ENCODE measurements at regions not wholly inside any gene's neighbourhood (a gene's known extent, or its start where the extent isn't known, plus 50 kb on each side); places are given as distances from the start of the nearest gene placed in this dataset.

- no peak overlapping the region for H3K27ac ChIP-seq
- no peaks in the 10 kb centered on the region for H3K36me3 ChIP-seq
- H3K9me3 ChIP-seq, result no peaks in the 10 kb centered on the region
- H3K4me1 ChIP-seq, result no peaks in the 10 kb centered on the region
- TF ChIP-seq CTCF (IDR thresholded peaks at IDR 0.05) (no peak), POLR2A (IDR thresholded peaks at IDR 0.05) (no peak)
- no peak for DNase-seq
- H3K27me3 ChIP-seq, result no peaks in the 10 kb centered on the region
- intact Hi-C loops (cut with DNase I), result no loop called here
- WGBS, 2 donors, result 96% methylated on average over 3 of the region's 3 CpGs
- H3K4me3 ChIP-seq (replicated peaks in 1 of 3), result no peak overlapping the region
Measured at GRCh38 chr4:167786504-167786903, 305.8 kb upstream of the ANXA10 start.

DNA sequence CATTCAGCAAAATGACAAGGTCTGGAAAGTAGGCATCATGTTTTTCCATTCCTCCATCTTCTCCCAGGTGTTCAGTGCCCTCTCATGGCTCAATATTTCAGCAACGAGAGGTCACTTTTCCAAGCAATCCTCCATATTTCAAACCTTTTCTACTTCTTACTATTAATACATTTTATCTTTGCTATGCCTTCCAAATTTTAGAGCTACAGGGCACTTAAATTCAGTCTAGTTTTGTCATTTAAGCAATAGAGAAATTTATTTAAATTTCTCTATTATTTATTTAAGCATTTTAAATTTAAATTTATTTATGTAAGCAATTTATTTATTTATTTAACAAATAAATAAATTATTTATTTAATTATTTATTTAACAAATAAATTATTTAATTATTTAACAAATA is 305.1 kb upstream of the ANXA10 start:
- intact Hi-C loops (cut with DNase I), result no loop called here
- Histone ChIP-seq H3K36me3 (no peaks in the 10 kb centered on the region), H3K4me3 (replicated peaks in 1 of 3) (no peak overlapping the region), H3K4me1 (no peaks in the 10 kb centered on the region), H3K9me3 (no peaks in the 10 kb centered on the region), H3K27me3 (no peaks in the 10 kb centered on the region), H3K27ac (no peak overlapping the region)
- no peak for DNase-seq
- TF ChIP-seq CTCF (IDR thresholded peaks at IDR 0.05) (no peak), POLR2A (IDR thresholded peaks at IDR 0.05) (no peak)
- WGBS, 2 donors, result 88 to 91% methylated on average over 1 of the region's 1 CpG

- 93 to 94% methylated on average over 3 of the region's 3 CpGs for WGBS, 2 donors
- Histone ChIP-seq H3K4me3 (replicated peaks in 1 of 3) (no peak overlapping the region), H3K36me3 (no peaks in the 10 kb centered on the region), H3K27ac (no peak overlapping the region), H3K9me3 (no peaks in the 10 kb centered on the region), H3K4me1 (no peaks in the 10 kb centered on the region), H3K27me3 (no peaks in the 10 kb centered on the region)
- TF ChIP-seq POLR2A (IDR thresholded peaks at IDR 0.05) (no peak), CTCF (IDR thresholded peaks at IDR 0.05) (no peak)
- intact Hi-C loops (cut with DNase I), result no loop called here
- DNase-seq, result no peak
Measured at GRCh38 chr4:167802463-167803212, 289.7 kb upstream of the ANXA10 start.

- WGBS, 2 donors, result 58 to 71% methylated on average over 1 of the region's 1 CpG
- Histone ChIP-seq H3K36me3 (no peaks in the 10 kb centered on the region), H3K27ac (no peak overlapping the region), H3K4me3 (replicated peaks in 1 of 3) (no peak overlapping the region), H3K9me3 (no peaks in the 10 kb centered on the region), H3K4me1 (no peaks in the 10 kb centered on the region), H3K27me3 (no peaks in the 10 kb centered on the region)
- TF ChIP-seq CTCF (IDR thresholded peaks at IDR 0.05) (no peak), POLR2A (IDR thresholded peaks at IDR 0.05) (no peak)
- intact Hi-C loops (cut with DNase I), result no loop called here
- DNase-seq, result no peak
Measured at GRCh38 chr4:167811958-167812357, 280.4 kb upstream of the ANXA10 start.

- Histone ChIP-seq H3K27me3 (no peaks in the 10 kb centered on the region), H3K4me1 (no peaks in the 10 kb centered on the region), H3K4me3 (replicated peaks in 1 of 3) (no peak overlapping the region), H3K9me3 (no peaks in the 10 kb centered on the region), H3K36me3 (no peaks in the 10 kb centered on the region), H3K27ac (no peak overlapping the region)
- intact Hi-C loops (cut with DNase I), result no loop called here
- DNase-seq, result no peak
- 64 to 75% methylated on average over 2 of the region's 2 CpGs for WGBS, 2 donors
- TF ChIP-seq CTCF (IDR thresholded peaks at IDR 0.05) (no peak), POLR2A (IDR thresholded peaks at IDR 0.05) (no peak)
Measured at GRCh38 chr4:167826281-167826680, 266.1 kb upstream of the ANXA10 start.

All from thyroid gland (tissue), 4 donors.